ENCODE measurements at regions not wholly inside any gene's neighbourhood (a gene's known extent, or its start where the extent isn't known, plus 50 kb on each side); places are given as distances from the start of the nearest gene placed in this dataset.

GRCh38 chr18:40707797-40708196, 1247.2 kb upstream of the PIK3C3 start:
- no peak overlapping the region for H2BK12ac ChIP-seq (ENCODE audit: low read depth, low read length)
- H3K79me2 ChIP-seq (ENCODE audit: control insufficient read depth in 1 of 2, insufficient read depth in 2 of 2, low read length in 2 of 2) = no peaks in the 10 kb centered on the region
- ChIA-PET CTCF (ENCODE audit: partially characterized antibody) (no interaction called here), POLR2A (ENCODE audit: partially characterized antibody) (no interaction called here)
- H4K8ac ChIP-seq (ENCODE audit: extremely low read depth, insufficient read depth, low read length) = no peak overlapping the region
- no peaks in the 10 kb centered on the region for H3K4me1 ChIP-seq (replicated peaks in 1 of 4; ENCODE audit: control insufficient read depth in 3 of 4, insufficient read depth in 4 of 4, low read length in 3 of 4)
- no peak for TF ChIP-seq KDM1A (IDR thresholded peaks at IDR 0.05; ENCODE audit: borderline replicate concordance, low read length)
- TF ChIP-seq POLR2A (IDR thresholded peaks at IDR 0.05; ENCODE audit: control extremely low read depth in 1 of 2, low read depth in 2 of 2, low read length in 2 of 2) = no peak
- no peak for TF ChIP-seq RAD21 (IDR thresholded peaks at IDR 0.05 in 1 of 2, conservative IDR thresholded peaks at IDR 0.05 in 1 of 2; ENCODE audit: low read depth in 2 of 2, low read length in 2 of 2)
- H2AK5ac ChIP-seq (ENCODE audit: low read depth, low read length) = no peak overlapping the region
- no peaks in the 10 kb centered on the region; the same call in 1 of the 2 replicates for H3K23me2 ChIP-seq (ENCODE audit: low read depth, low read length)
- H2BK15ac ChIP-seq (ENCODE audit: low read length) = no peak overlapping the region
- no peak overlapping the region for H3K4me2 ChIP-seq (ENCODE audit: insufficient read depth in 1 of 2, low read depth in 2 of 2, low read length in 2 of 2)
- H4K91ac ChIP-seq (replicated peaks; ENCODE audit: insufficient read length, low read length) = no peak overlapping the region
- H2BK5ac ChIP-seq (ENCODE audit: low read depth, low read length) = no peak overlapping the region
- FAIRE-seq = no peak
- no peak overlapping the region for H2BK120ac ChIP-seq (replicated peaks; ENCODE audit: low read depth, low read length)
- no peak overlapping the region for H3K4me3 ChIP-seq (ENCODE audit: extremely low read depth in 1 of 4, insufficient read depth in 2 of 4, low read depth in 3 of 4, low read length in 4 of 4)
- H3K23ac ChIP-seq (ENCODE audit: insufficient read length) = no peak overlapping the region
- no peak overlapping the region for H3K4ac ChIP-seq (replicated peaks; ENCODE audit: insufficient read length, low read depth, low read length)
- no peak overlapping the region for H3K14ac ChIP-seq (ENCODE audit: insufficient read length)
- H2AFZ ChIP-seq (ENCODE audit: low read length) = 0 out of 2 replicates have a peak overlapping the region, but pooled peaks have one; percentile 39
- no peak overlapping the region for H3K27ac ChIP-seq (ENCODE audit: low read depth, low read length)
- H3K79me1 ChIP-seq (ENCODE audit: low read depth, low read length) = no peaks in the 10 kb centered on the region
- H3K56ac ChIP-seq (replicated peaks; ENCODE audit: insufficient read length, low read depth, low read length) = no peak overlapping the region
- no peak overlapping the region for H2BK20ac ChIP-seq (ENCODE audit: low read length)
- H4K20me1 ChIP-seq (replicated peaks in 1 of 2; ENCODE audit: control insufficient read depth in 1 of 2, insufficient read depth in 2 of 2, low read length in 2 of 2) = no peaks in the 10 kb centered on the region
- no peak for DNase-seq (ENCODE audit: low read depth in 1 of 2, low spot score in 2 of 2)
- H3K27me3 ChIP-seq (replicated peaks in 1 of 4; ENCODE audit: control insufficient read depth in 3 of 4, extremely low read depth in 1 of 4, insufficient read depth in 3 of 4, low read length in 3 of 4) = no peaks in the 10 kb centered on the region
- WGBS, 2 experiments (ENCODE audit: extremely low coverage in 1 of 2, insufficient coverage in 1 of 2, insufficient read length in 1 of 2, insufficient replicate concordance in 2 of 2, low coverage in 1 of 2, low lambda C conversion rate in 2 of 2, missing lambda C conversion rate in 1 of 2) = 69% methylated on average over 1 of the region's 1 CpG; no CpG with 5 or more reads in 1 of the 2 experiments
- H3K9me3 ChIP-seq (ENCODE audit: insufficient read depth in 2 of 2, low read depth in 1 of 2, low read length in 1 of 2) = no peaks in the 10 kb centered on the region
- no peaks in the 10 kb centered on the region for H3K36me3 ChIP-seq (ENCODE audit: control insufficient read depth in 2 of 4, insufficient read depth in 4 of 4, low read length in 3 of 4)
- H4K5ac ChIP-seq (ENCODE audit: insufficient read length, low read depth, low read length) = no peak overlapping the region
- H3K18ac ChIP-seq (ENCODE audit: extremely low read depth, low read length) = no peak overlapping the region
- H3K9ac ChIP-seq (replicated peaks in 1 of 4; ENCODE audit: extremely low read depth in 1 of 4, low read depth in 3 of 4, low read length in 3 of 4) = no peak overlapping the region

Data from H1 (cell line).